T follicular helper cell (primary cell): ENCODE measurements at regions not wholly inside any gene's neighbourhood (a gene's known extent, or its start where the extent isn't known, plus 50 kb on each side); places are given as distances from the start of the nearest gene placed in this dataset.

Source experiments
- DNase-seq: peaks from one replicate; pipeline ENCODE4 v3.0.0-alpha.2; 2020; ENCODE audit warnings: low read depth

DNA sequence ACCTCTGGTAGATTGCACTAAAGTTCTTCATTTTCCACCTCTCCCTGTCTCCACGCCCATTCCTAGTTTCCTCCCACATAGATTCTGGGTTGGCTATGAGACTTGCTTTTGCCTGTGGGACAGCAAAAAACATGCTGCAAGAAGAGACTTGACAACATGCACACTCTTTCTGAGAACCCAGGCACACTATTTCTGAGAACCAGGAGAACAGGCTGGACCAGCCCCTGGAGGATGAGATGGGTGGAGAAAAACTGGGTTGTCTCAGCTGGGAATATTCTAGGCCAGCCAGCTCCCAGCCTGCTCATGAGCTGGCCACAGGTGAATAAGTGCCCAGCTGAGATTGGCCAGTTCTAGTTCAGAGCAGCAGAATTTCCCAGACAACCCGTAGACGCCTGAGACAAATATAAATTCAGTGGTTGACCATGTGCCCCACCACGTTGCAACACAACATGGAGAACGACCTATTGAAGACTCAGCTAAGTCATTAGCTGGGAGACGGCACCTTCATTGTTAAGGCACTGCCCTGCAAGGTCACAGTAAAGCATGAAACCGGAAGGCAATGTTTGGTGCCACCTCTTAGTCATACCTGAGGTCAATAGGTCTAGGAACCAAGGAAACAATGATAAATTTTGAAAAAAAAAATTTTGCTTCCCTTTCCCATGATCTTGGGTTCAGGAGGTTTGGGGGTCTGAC lies 92.7 kb upstream of the AKR1E2 start:
- no peak for DNase-seq

DNA sequence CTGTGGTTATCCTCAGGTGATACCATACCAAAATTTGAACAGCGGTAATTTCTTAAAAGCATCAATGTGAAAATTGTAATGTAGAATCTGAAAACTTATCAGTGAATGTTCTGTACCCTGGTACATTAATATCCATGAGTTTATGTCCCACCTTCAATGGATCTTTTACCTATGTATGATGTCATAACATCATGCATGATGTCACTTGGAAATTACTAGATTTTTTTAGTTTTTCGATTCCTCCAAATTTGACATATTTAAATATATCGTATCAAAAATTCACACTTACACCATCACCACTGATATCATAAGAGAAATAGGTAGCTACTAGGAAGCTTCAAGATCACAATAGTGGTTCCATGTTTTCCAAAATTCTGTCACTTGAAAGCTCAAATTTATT lies 95.0 kb upstream of the AKR1E2 start:
- DNase-seq: no peak

DNA sequence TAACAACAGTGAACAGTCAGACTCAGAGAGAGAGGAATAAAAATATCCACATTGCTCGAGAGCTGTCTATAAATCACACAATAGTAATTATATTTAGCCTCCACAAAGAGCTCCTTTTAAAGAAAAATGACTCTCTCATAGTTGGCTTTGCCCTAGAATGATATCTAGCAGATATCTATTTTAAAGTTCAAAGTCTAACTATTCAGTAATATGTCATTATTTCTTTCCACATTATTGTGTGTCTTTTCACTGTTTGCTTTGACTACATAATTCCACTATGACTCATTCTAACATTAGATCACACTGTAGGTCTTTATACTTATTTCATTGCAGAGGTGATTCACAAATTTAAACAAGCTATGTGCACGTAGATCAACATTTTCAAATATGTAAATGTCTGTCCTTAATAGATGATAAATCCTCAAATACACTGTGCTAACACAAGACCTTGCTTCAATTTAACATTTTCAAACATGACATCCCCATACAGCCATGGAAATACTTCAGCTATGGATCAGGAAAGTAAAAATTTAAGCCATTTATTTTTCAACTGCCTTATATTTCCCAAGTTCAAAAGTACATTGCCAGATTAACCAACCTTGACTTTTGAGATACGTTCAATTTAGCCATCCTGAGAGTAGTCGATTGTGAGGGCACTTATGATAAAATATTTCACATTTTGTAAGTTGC lies 99.9 kb upstream of the AKR1E2 start:
- DNase-seq: no peak

DNA sequence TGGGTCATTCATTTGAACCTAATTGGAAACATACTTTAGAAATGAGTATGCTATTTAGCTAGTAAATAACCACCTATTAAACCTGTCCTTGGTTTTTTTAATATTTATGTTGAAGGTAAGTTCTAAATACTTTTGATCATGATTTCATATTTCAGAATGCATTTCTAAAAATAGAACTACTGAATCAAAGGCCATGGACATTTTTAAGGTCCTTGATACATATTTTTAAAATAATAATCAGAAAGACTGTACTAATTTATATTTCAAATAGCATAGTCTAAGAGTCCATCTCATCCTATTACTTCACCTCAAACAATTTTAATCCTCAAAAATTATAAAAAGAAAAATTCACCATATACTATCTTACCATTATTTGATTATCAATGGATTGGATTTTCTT lies 102.1 kb upstream of the AKR1E2 start:
- DNase-seq: no peak

DNA sequence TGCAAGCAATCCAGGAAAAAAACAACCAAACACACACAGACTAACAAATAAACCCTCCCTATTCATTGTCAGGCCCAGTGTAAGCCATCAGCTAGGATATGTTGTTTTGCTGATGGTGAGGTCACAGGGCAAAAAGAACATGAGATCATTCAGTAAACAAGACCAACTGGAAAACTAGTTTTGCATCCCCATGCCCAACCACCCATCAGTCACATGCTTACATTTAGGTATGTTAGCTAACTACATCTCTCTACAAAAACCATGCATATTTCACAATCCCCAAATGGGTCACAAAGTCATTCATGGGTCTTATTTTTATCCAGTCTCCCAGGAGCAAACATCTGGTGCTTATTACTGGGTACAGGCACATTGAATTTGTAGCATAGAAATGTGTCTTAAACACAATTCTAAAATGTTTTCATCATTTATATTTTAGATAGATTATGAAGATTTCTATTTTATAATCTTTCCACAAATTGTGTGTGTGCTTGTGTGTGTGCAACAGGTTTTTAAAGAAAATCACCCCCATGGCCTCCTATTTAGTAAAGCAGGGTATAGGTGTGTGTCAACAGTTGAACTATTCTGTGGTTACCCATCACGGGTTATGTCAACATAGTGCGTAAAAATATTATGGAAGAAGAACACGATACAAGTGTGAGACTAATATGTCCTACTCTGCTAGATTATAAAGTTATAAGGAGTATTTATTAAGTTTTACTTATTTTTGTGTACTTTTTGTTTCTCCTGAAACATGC lies 103.8 kb upstream of the AKR1E2 start:
- no peak for DNase-seq

DNA sequence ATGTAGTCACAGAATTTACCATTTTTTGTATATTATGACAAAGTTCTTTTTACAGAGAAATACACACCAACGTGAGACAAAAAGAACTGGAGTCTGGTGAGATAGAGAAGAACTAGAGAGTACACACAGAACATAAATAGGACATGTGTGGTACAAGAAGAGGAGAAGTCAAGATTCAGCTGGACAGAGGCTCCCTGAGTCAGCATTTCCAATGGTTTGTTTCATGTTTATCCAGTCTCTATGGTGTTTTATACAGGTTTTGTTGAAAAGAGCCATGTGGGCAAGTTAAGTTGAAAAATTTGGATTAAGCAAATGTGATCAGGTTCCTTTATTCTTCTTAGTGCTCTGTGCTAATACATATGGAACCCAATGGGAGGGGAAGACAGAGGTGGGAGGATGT lies 105.5 kb upstream of the AKR1E2 start:
- DNase-seq: no peak

DNA sequence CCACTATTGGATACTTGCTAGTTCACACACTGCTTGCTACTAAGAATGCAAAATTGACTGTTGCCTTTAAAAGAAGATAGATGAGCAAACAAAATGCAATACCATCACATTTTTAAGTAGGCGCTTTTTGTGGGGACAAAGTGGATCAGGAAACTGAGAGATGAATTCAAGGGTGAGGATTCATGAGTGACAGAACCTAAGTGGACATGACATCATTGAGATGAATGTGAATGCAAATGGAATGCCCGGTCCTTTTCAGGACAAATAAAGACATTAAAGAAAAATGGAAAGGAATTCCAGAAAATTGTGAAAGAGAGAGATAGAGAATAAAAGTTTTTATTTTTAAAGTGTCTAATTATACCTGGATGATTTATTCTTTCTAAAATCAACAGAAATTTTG lies 106.3 kb upstream of the AKR1E2 start:
- no peak for DNase-seq

GRCh38 chr10:4719036-4719435 lies 107.0 kb upstream of the AKR1E2 start:
- DNase-seq: no peak

DNA sequence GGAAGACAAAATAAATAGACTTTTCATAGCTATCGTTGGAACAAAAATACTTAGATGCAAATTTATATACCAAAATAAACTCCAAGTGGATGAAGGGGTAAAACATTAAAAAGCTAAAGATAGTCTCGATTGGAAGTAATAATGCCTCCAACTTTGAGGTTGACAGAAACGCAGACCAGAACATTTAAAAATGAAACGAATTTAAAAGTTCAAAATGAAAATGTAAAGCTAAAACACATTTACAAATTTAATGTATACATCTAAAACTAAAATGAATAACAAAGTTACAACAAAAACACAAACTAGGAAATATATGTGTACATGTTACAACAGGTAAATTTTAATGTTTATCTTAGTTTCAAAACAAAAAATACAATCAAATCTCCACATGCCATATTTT lies 107.5 kb upstream of the AKR1E2 start:
- no peak for DNase-seq

DNA sequence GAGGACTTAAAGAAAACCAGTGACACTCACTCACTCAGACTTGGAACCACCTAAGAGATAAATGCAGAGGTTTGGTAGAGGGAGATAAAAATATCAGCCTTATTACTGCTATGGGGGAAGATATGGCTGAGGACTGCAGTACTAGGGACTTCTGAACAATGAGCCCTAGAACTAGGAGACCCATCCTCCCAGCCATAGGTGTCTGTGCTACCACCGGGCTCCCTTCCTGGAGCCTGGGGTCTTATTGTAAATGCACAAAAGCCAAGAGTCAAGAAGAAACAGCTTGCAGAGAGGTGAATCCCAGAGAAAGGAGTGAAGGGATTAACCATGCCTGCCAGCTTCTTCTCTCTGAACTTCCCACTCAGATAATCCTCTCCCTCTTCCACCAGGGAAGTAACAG lies 108.3 kb upstream of the AKR1E2 start:
- no peak for DNase-seq

GRCh38 chr10:4710858-4711257 lies 115.1 kb upstream of the AKR1E2 start:
- no peak for DNase-seq

DNA sequence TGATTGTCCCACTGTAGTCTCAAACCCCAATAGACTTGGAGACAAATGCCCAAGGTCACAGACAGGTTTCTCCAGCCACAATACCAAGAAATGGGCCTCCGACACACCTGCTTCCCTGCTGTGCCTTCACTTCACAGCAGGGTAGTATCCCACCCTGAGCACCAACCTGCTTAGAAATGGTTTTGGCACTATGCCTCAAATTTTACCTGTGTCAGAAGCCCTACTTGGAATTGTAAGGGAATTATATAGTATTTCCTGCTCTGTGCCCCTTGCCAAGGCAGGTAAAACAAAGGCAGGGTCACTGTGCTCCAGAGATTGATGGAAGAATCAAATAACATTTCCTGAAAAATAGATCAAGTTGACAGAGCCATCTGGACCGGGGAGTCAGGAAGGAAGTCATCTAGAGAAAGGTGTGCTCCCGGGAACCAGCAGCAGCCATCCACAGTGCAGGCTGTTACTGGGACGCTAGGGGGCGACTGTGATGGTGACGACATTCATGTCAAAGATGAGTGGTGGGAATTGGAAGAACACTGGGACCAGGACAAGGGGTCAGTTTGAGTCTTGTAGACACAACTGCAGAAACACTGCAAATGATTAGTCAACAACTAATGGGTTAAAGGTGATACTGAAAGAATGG lies 117.8 kb upstream of the AKR1E2 start:
- no peak for DNase-seq

GRCh38 chr10:4707221-4707620 lies 118.8 kb upstream of the AKR1E2 start:
- DNase-seq: no peak

DNA sequence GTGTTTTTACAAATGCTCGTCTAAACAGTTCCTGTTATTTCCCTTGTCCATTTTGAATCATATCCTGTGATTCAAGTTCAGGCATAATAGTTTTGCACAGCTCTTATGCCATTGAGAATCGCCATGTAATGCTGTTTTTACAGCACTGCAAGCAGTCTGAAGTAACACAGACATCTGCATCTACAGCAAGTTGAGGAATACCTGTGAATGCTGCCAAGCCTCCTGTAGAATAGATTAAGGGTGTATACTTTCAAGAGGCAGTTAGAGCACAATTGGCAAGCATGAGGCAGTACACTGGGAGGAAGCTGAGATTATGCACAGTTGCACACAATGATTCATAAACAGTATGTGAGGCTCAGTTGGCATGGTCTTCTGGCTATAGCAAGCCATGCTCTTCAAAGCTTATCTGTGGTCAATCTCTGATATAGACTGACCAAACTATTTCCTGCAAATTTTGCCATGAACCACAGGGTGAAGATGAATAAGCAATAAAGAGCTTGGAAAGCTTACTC lies 121.9 kb upstream of the AKR1E2 start:
- DNase-seq: no peak

GRCh38 chr10:4701016-4701415 lies 125.0 kb upstream of the AKR1E2 start:
- DNase-seq: no peak

- DNase-seq: no peak
Observed at GRCh38 chr10:4699950-4700730, 125.9 kb upstream of the AKR1E2 start.

DNA sequence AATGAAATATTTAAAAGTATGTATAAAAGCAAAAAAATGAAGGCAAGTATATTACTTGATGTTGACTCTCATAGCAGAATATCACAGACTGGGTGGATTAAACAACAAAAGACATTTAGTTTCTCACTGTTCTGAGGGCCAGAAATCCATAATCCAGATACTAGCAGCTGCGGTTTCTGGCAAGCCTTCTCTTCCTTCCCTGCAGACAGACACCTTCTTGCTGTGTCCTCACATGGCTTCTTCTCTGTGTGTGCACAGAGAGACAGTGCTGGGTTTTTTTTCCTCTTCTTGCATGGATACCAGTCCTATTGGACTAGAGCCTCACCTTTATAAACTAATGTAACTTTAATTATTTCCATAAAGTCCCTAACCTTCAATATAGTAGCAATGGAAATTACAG lies 127.9 kb upstream of the AKR1E2 start:
- no peak for DNase-seq

- no peak for DNase-seq
Observed at GRCh38 chr10:4696186-4696585, 129.8 kb upstream of the AKR1E2 start.

DNA sequence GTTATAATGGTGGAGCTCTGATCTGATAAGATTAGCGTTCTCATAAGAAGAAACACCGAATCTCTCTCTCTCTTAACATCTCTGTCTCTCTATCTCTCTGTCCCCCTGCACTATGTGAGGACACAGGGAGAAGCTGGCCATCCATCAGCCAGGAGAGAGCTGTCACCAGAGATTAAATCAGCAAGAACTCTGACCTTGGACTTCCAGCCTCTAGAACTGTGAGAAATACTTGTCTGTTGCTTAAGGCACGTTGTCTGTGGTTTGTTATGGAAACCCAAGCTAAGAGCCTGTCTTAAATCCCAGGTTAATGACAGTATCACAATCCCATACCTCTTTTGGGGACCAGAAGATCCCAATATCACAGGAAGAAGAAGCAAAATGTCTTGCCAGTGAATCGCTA lies 132.0 kb upstream of the AKR1E2 start:
- no peak for DNase-seq

- DNase-seq: no peak
Observed at GRCh38 chr10:4692206-4692605, 133.8 kb upstream of the AKR1E2 start.

DNA sequence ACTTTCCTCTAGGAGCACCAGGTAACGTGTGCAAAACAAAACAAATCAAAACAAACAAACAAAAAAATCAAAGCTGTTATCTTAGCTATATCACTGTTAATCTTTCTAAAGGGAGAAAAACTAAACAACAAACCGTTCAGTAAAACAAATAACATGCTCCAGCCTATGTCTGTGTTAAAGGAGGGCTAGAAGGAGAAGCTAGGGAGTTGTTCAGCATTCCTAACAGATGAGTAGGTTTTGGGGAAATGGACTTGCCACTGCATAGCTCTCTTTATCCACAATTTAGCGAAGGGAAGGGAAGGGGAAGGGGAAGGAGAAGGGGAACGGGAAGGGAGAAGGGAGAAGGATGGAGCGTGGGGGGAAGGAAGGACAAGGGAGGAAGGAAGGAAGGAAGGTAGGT lies 134.2 kb upstream of the AKR1E2 start:
- DNase-seq: no peak

DNA sequence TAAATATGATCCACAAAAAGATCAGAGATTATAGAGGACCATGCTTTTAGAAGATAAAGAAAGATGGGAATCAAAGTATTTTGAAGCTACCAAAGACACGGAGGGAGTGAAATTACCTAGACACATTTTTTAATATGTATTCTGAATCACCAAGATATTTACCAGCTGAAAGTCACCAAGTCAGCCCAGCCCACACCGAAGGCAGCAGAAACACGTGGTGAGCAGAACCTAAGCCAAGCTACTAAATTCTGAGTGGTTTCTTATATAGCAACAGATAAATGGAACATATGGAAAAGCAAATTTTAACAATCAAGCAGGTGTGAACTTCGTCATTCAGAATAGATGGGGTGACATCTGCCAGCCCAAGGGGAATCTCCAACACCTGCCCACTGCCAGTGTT lies 134.7 kb upstream of the AKR1E2 start:
- DNase-seq: no peak
